H9 (cell line): ENCODE measurements at regions not wholly inside any gene's neighbourhood (a gene's known extent, or its start where the extent isn't known, plus 50 kb on each side); places are given as distances from the start of the nearest gene placed in this dataset.

Experiments
- DNase-seq: peaks from one replicate; pipeline ENCODE4 v3.0.0-alpha.2; 2017
- H2AFZ ChIP-seq: one replicate; pipeline ENCODE4 v1.6.1; 2013; ENCODE audit warnings: mild to moderate bottlenecking, low read length, control low read depth, moderate library complexity
- H2AK5ac ChIP-seq: 2 replicates; pipeline ENCODE4 v1.6.1; 2013; ENCODE audit warnings: low read length, control low read depth, mixed read lengths; ENCODE audit not compliant: insufficient read length
- H2BK120ac ChIP-seq: one replicate; pipeline ENCODE4 v1.6.1; 2013; ENCODE audit warnings: low read depth, mild to moderate bottlenecking, low read length, control low read depth, inconsistent platforms; ENCODE audit not compliant: poor library complexity, severe bottlenecking
- H2BK12ac ChIP-seq: 2 replicates; pipeline ENCODE4 v1.6.1; 2013; ENCODE audit warnings: low read length, control low read depth, mixed read lengths, low read depth; ENCODE audit not compliant: insufficient read length
- H2BK15ac ChIP-seq: 2 replicates; pipeline ENCODE4 v1.6.1; 2013; ENCODE audit warnings: low read depth, low read length, control low read depth
- H2BK20ac ChIP-seq: one replicate; pipeline ENCODE4 v1.6.1; 2013; ENCODE audit warnings: low read depth, mild to moderate bottlenecking, low read length, control low read depth, inconsistent platforms; ENCODE audit not compliant: poor library complexity, severe bottlenecking
- H2BK5ac ChIP-seq: 2 replicates; pipeline ENCODE4 v1.6.1; 2013; ENCODE audit warnings: low read length, control low read depth, mixed read lengths; ENCODE audit not compliant: insufficient read length
- H3K14ac ChIP-seq: 2 replicates; pipeline ENCODE4 v1.6.1; 2013; ENCODE audit warnings: low read length, control low read depth; ENCODE audit not compliant: insufficient read depth
- H3K18ac ChIP-seq: 2 replicates; pipeline ENCODE4 v1.6.1; 2013; ENCODE audit warnings: low read depth, mild to moderate bottlenecking, mixed read lengths, low read length, control low read depth; ENCODE audit not compliant: insufficient read length
- H3K23ac ChIP-seq: 2 replicates; pipeline ENCODE4 v1.6.1; 2013; ENCODE audit warnings: low read length, control low read depth, mixed read lengths, low read depth; ENCODE audit not compliant: insufficient read length
- H3K23me2 ChIP-seq: 2 replicates; pipeline ENCODE4 v1.6.1; 2013; ENCODE audit warnings: low read depth, mild to moderate bottlenecking, mixed read lengths, low read length, control low read depth; ENCODE audit not compliant: insufficient read length, poor library complexity, severe bottlenecking
- H3K27ac ChIP-seq: 2 replicates; pipeline ENCODE4 v1.5.1; 2013; ENCODE audit warnings: low read length, control low read depth, mixed read lengths, low read depth; ENCODE audit not compliant: insufficient read length
- H3K27me3 ChIP-seq: 2 replicates; pipeline ENCODE4 v1.6.1; 2013; ENCODE audit warnings: low read length, control low read depth, inconsistent platforms; ENCODE audit not compliant: insufficient read depth
- H3K4ac ChIP-seq: 2 replicates; pipeline ENCODE4 v1.6.1; 2013; ENCODE audit warnings: low read depth, mild to moderate bottlenecking, control low read depth, inconsistent platforms, low read length, moderate library complexity
- H3K4me1 ChIP-seq: 2 replicates; pipeline ENCODE4 v1.6.1; 2013; ENCODE audit warnings: low read length, control low read depth, inconsistent platforms; ENCODE audit not compliant: insufficient read depth
- H3K4me2 ChIP-seq: 2 replicates; pipeline ENCODE4 v1.6.1; 2013; ENCODE audit warnings: low read length, control low read depth, mixed read lengths; ENCODE audit not compliant: insufficient read length, insufficient read depth
- H3K56ac ChIP-seq: 2 replicates; pipeline ENCODE4 v1.6.1; 2013; ENCODE audit warnings: low read depth, mild to moderate bottlenecking, mixed read lengths, low read length, control low read depth; ENCODE audit not compliant: insufficient read length
- H3K79me1 ChIP-seq: 2 replicates; pipeline ENCODE4 v1.6.1; 2013; ENCODE audit warnings: low read depth, mild to moderate bottlenecking, moderate library complexity, low read length, control low read depth, inconsistent platforms; ENCODE audit not compliant: insufficient read depth, poor library complexity, severe bottlenecking
- H3K79me2 ChIP-seq: 2 replicates; pipeline ENCODE4 v1.6.1; 2013; ENCODE audit warnings: low read length, control low read depth, inconsistent platforms; ENCODE audit not compliant: insufficient read depth
- H3K9ac ChIP-seq: 2 replicates; pipeline ENCODE4 v1.6.1; 2013; ENCODE audit warnings: low read length, control low read depth, mixed read lengths; ENCODE audit not compliant: insufficient read length; ENCODE audit errors: extremely low read depth
- H3K9me3 ChIP-seq: one replicate; pipeline ENCODE4 v1.6.1; 2013; ENCODE audit warnings: low read depth, low read length, inconsistent platforms; ENCODE audit not compliant: control insufficient read depth
- H3T11ph ChIP-seq: one replicate; pipeline ENCODE4 v1.6.1; 2013; ENCODE audit warnings: mild to moderate bottlenecking, low read length, control low read depth, inconsistent platforms
- H4K20me1 ChIP-seq: one replicate; pipeline ENCODE4 v1.6.1; 2013; ENCODE audit not compliant: control insufficient read depth, insufficient read length, insufficient read depth
- H4K5ac ChIP-seq: 2 replicates; pipeline ENCODE4 v1.6.1; 2013; ENCODE audit warnings: low read depth, mild to moderate bottlenecking, mixed read lengths, low read length, control low read depth; ENCODE audit not compliant: insufficient read length
- H4K8ac ChIP-seq: replicated peaks from 2 replicates; pipeline ENCODE4 v1.6.1; 2013; ENCODE audit warnings: low read length, control low read depth, mixed read lengths, low read depth; ENCODE audit not compliant: insufficient read length
- H4K91ac ChIP-seq: 2 replicates; pipeline ENCODE4 v1.6.1; 2013; ENCODE audit warnings: low read depth, mild to moderate bottlenecking, moderate library complexity, mixed read lengths, low read length, control low read depth; ENCODE audit not compliant: insufficient read length
- H3K27ac Mint-ChIP-seq, 3 experiments: 2 replicates in 2 of 3; 3 replicates in 1 of 3; pipeline ENCODE4 v1.8.0; 2020 to 2021; ENCODE audit warnings: mixed read lengths in 3 of 3, mild to moderate bottlenecking in 1 of 3, moderate library complexity in 1 of 3
- H3K27me3 Mint-ChIP-seq: 2 replicates; pipeline ENCODE4 v1.8.0; 2021; ENCODE audit warnings: low read depth, mild to moderate bottlenecking, moderate library complexity, mixed read lengths
- H3K36me3 Mint-ChIP-seq, 3 experiments: 2 replicates in 2 of 3; 3 replicates in 1 of 3; pipeline ENCODE4 v1.8.0; 2020 to 2021; ENCODE audit warnings: low read depth in 3 of 3, mixed read lengths in 3 of 3; ENCODE audit not compliant: insufficient read depth in 1 of 3
- H3K4me1 Mint-ChIP-seq, 2 experiments: 2 replicates each; pipeline ENCODE4 v1.8.0; 2020; ENCODE audit warnings: mixed read lengths in 2 of 2
- H3K4me3 Mint-ChIP-seq, 2 experiments: 2 replicates in 1 of 2; 3 replicates in 1 of 2; pipeline ENCODE4 v1.8.0; 2020 to 2021; ENCODE audit warnings: mild to moderate bottlenecking in 2 of 2, mixed read lengths in 2 of 2, moderate library complexity in 1 of 2
- H3K9me3 Mint-ChIP-seq, 2 experiments: 2 replicates in 1 of 2; 3 replicates in 1 of 2; pipeline ENCODE4 v1.8.0; 2020; ENCODE audit warnings: mild to moderate bottlenecking in 2 of 2, mixed read lengths in 2 of 2, moderate library complexity in 1 of 2
- CTCF ChIP-seq: fragments of 200-600 bp; sonication (generic); conservative IDR thresholded peaks from 3 replicates; pipeline ENCODE4 v1.8.0; 2021; ENCODE audit warnings: antibody characterized with exemption, mild to moderate bottlenecking
- WGBS: extraction: QIAGEN DNeasy Blood & Tissue Kit; methylation state at CpG from one replicate; pipeline ENCODE4 v1.1.7; 2013; ENCODE audit warnings: missing lambda C conversion rate, low lambda C conversion rate, mixed read lengths; ENCODE audit not compliant: insufficient read length; ENCODE audit errors: extremely low coverage; 5-methylcytosine and 5-hydroxymethylcytosine counted together

GRCh38 chr7:68432585-68432984 lies 1165.7 kb upstream of the AUTS2 start:
- H2BK20ac ChIP-seq = no peak overlapping the region
- H2BK15ac ChIP-seq = no peak overlapping the region
- H3K4me3 Mint-ChIP-seq = no peak overlapping the region
- no peak overlapping the region for H2AK5ac ChIP-seq
- H3K79me1 ChIP-seq = no peaks in the 10 kb centered on the region
- H4K91ac ChIP-seq = no peak overlapping the region
- no peak overlapping the region for H3T11ph ChIP-seq
- no peak overlapping the region for H2BK120ac ChIP-seq
- no peak for TF ChIP-seq CTCF
- H4K20me1 ChIP-seq = no peaks in the 10 kb centered on the region
- H3K9me3 ChIP-seq = no peaks in the 10 kb centered on the region
- H3K27me3 Mint-ChIP-seq = no peaks in the 10 kb centered on the region; the same call in 1 of the 2 replicates
- H3K4ac ChIP-seq = no peak overlapping the region
- H3K4me1 ChIP-seq = no peaks in the 10 kb centered on the region
- H3K27me3 ChIP-seq = no peaks in the 10 kb centered on the region
- no peaks in the 10 kb centered on the region for H3K79me2 ChIP-seq
- H2BK12ac ChIP-seq = no peak overlapping the region
- no peak overlapping the region for H3K27ac Mint-ChIP-seq
- DNase-seq = no peak
- H3K23ac ChIP-seq = no peak overlapping the region
- H3K27ac ChIP-seq = no peak overlapping the region
- H4K5ac ChIP-seq = no peak overlapping the region
- H3K36me3 Mint-ChIP-seq = no peaks in the 10 kb centered on the region
- H3K14ac ChIP-seq = no peak overlapping the region
- H3K4me1 Mint-ChIP-seq = peaks cover 2 to 6% of the 10 kb centered on the region in 2 experiments; a peak in 2 of 4 replicates
- no peak overlapping the region for H2BK5ac ChIP-seq
- H4K8ac ChIP-seq = no peak overlapping the region
- H3K23me2 ChIP-seq = no peaks in the 10 kb centered on the region
- no peak overlapping the region for H2AFZ ChIP-seq
- H3K9me3 Mint-ChIP-seq = no peaks in the 10 kb centered on the region; a peak in 3 of 5 replicates
- H3K4me2 ChIP-seq = no peak overlapping the region
- no peak overlapping the region for H3K9ac ChIP-seq
- no peak overlapping the region for H3K56ac ChIP-seq
- no CpG with 5 or more reads among the region's 4 CpGs for WGBS
- no peak overlapping the region for H3K18ac ChIP-seq
